IMR-90 (cell line): ENCODE measurements at regions not wholly inside any gene's neighbourhood (a gene's known extent, or its start where the extent isn't known, plus 50 kb on each side); places are given as distances from the start of the nearest gene placed in this dataset.

ENCODE experiments used
- ATAC-seq: fragments of 200-7000 bp; cut with Tn5 transposase; 2 replicates; pipeline ENCODE4 v1.9.1; 2020; ENCODE audit warnings: low read depth, mild to moderate bottlenecking, moderate library complexity
- BruUV-seq: library from RNA; stranded (reverse); fragments of 400-500 nt; replicated peaks from 2 replicates; lab custom pipeline; 2021; lab: Mats Ljungman, UMichigan
- CTCF ChIA-PET: fragments of 300-600 bp; formaldehyde crosslinking; extraction: SDS; loops from one replicate; lab custom pipeline; 2021; ENCODE audit warnings: antibody characterized with exemption; lab: Yijun Ruan, JAX
- POLR2A ChIA-PET: fragments of 300-600 bp; sonication (Branson Sonifier 250); formaldehyde crosslinking; loops from one replicate; lab custom pipeline; 2022; ENCODE audit warnings: antibody characterized with exemption; ENCODE audit not compliant: unreplicated experiment; lab: Charles Lee
- DNase-seq: peaks from one replicate; pipeline ENCODE4 v3.0.0; 2013
- H2AFZ ChIP-seq: replicated peaks from 2 replicates; pipeline ENCODE3; 2013; ENCODE audit warnings: low read length, mild to moderate bottlenecking; ENCODE audit not compliant: poor library complexity
- H2AK5ac ChIP-seq: 2 replicates; pipeline ENCODE4 v1.6.1; 2013; ENCODE audit warnings: low read depth, low read length, inconsistent platforms
- H2AK9ac ChIP-seq: replicated peaks from 2 replicates; pipeline ENCODE3; 2013; ENCODE audit warnings: mild to moderate bottlenecking, low read depth, low read length, moderate library complexity; ENCODE audit not compliant: poor library complexity
- H2BK120ac ChIP-seq: 2 replicates; pipeline ENCODE4 v1.6.1; 2013; ENCODE audit warnings: low read depth, low read length, inconsistent platforms
- H2BK15ac ChIP-seq: 3 replicates; pipeline ENCODE4 v1.6.1; 2013; ENCODE audit warnings: low read depth, low read length, inconsistent platforms
- H2BK20ac ChIP-seq: 2 replicates; pipeline ENCODE4 v1.6.1; 2013; ENCODE audit warnings: low read depth, mild to moderate bottlenecking, inconsistent platforms, low read length, moderate library complexity
- H2BK5ac ChIP-seq: 2 replicates; pipeline ENCODE4 v1.6.1; 2013; ENCODE audit warnings: mild to moderate bottlenecking, low read depth, low read length, inconsistent platforms; ENCODE audit not compliant: poor library complexity, severe bottlenecking
- H3K14ac ChIP-seq: replicated peaks from 2 replicates; pipeline ENCODE4 v1.6.1; 2013; ENCODE audit warnings: low read depth, low read length, inconsistent platforms
- H3K18ac ChIP-seq: 2 replicates; pipeline ENCODE4 v1.6.1; 2013; ENCODE audit warnings: low read depth, low read length, control low read depth
- H3K23ac ChIP-seq: 2 replicates; pipeline ENCODE4 v1.6.1; 2013; ENCODE audit warnings: low read depth, low read length, inconsistent platforms
- H3K27ac ChIP-seq: 2 replicates; pipeline ENCODE4 v1.5.1; 2013; ENCODE audit warnings: mild to moderate bottlenecking, control low read depth, low read length; ENCODE audit not compliant: insufficient read depth
- H3K27me3 ChIP-seq: 2 replicates; pipeline ENCODE4 v1.6.1; 2013; ENCODE audit warnings: low read length; ENCODE audit not compliant: control insufficient read depth, insufficient read depth
- H3K36me3 ChIP-seq: 2 replicates; pipeline ENCODE4 v1.6.1; 2013; ENCODE audit warnings: low read length, mixed read lengths; ENCODE audit not compliant: control insufficient read depth, insufficient read depth
- H3K4ac ChIP-seq: 2 replicates; pipeline ENCODE4 v1.6.1; 2013; ENCODE audit warnings: low read depth, low read length, inconsistent platforms
- H3K4me1 ChIP-seq: 2 replicates; pipeline ENCODE4 v1.6.1; 2013; ENCODE audit warnings: low read length, mixed read lengths; ENCODE audit not compliant: control insufficient read depth, insufficient read depth
- H3K4me2 ChIP-seq: 2 replicates; pipeline ENCODE4 v1.6.1; 2013; ENCODE audit warnings: low read depth, mild to moderate bottlenecking, control low read depth, low read length, moderate library complexity
- H3K4me3 ChIP-seq: 2 replicates; pipeline ENCODE4 v1.5.1; 2013; ENCODE audit warnings: low read depth, mild to moderate bottlenecking, control low read depth, low read length, moderate library complexity; ENCODE audit not compliant: insufficient read depth
- H3K56ac ChIP-seq: 2 replicates; pipeline ENCODE4 v1.6.1; 2013; ENCODE audit warnings: low read length, inconsistent platforms; ENCODE audit not compliant: insufficient read depth; ENCODE audit errors: extremely low read depth
- H3K79me1 ChIP-seq, 2 experiments: 2 replicates each; pipeline ENCODE4 v1.6.1; 2013; ENCODE audit warnings: low read length in 2 of 2, inconsistent platforms in 1 of 2, low read depth in 1 of 2
- H3K9ac ChIP-seq: 2 replicates; pipeline ENCODE4 v1.6.1; 2013; ENCODE audit warnings: low read depth, low read length, control low read depth
- H3K9me1 ChIP-seq: 2 replicates; pipeline ENCODE4 v1.6.1; 2013; ENCODE audit warnings: low read length, inconsistent platforms; ENCODE audit not compliant: insufficient read depth
- H3K9me3 ChIP-seq: 2 replicates; pipeline ENCODE4 v1.6.1; 2013; ENCODE audit warnings: low read length; ENCODE audit not compliant: control insufficient read depth, insufficient read depth
- H4K20me1 ChIP-seq: 2 replicates; pipeline ENCODE4 v1.6.1; 2013; ENCODE audit warnings: low read length, inconsistent platforms; ENCODE audit not compliant: insufficient read depth
- H4K5ac ChIP-seq: 2 replicates; pipeline ENCODE4 v1.6.1; 2013; ENCODE audit warnings: mild to moderate bottlenecking, low read depth, low read length, control low read depth
- H4K8ac ChIP-seq, 2 experiments: 2 replicates each; pipeline ENCODE4 v1.6.1; 2013; ENCODE audit warnings: low read depth in 2 of 2, low read length in 2 of 2, control low read depth in 1 of 2, inconsistent platforms in 1 of 2
- H4K91ac ChIP-seq: 2 replicates; pipeline ENCODE4 v1.6.1; 2013; ENCODE audit warnings: low read depth, low read length, inconsistent platforms; ENCODE audit not compliant: insufficient read depth
- BHLHE40 ChIP-seq: fragments of 150-350 bp; IDR thresholded peaks from 2 replicates; pipeline ENCODE4 v1.6.1; 2016; ENCODE audit warnings: mild to moderate bottlenecking, low read depth, low read length
- CEBPB ChIP-seq: IDR thresholded peaks from 2 replicates; pipeline ENCODE4 v1.6.1; 2012; ENCODE audit warnings: low read depth, low read length, improper control_type of control experiment
- CTCF ChIP-seq: conservative IDR thresholded peaks from 2 replicates; pipeline ENCODE4 v1.5.1; 2012; ENCODE audit warnings: mild to moderate bottlenecking, low read depth, low read length, improper control_type of control experiment
- ELK1 ChIP-seq: fragments of 150-350 bp; IDR thresholded peaks from 2 replicates; pipeline ENCODE4 v1.6.1; 2016; ENCODE audit warnings: low read depth, mild to moderate bottlenecking, low read length, moderate library complexity, borderline replicate concordance
- MAFK ChIP-seq: IDR thresholded peaks from 2 replicates; pipeline ENCODE4 v1.6.1; 2012; ENCODE audit warnings: low read depth, low read length, improper control_type of control experiment
- MXI1 ChIP-seq: IDR thresholded peaks from 2 replicates; pipeline ENCODE4 v1.6.1; 2012; ENCODE audit warnings: low read depth, mild to moderate bottlenecking, low read length, moderate library complexity, borderline replicate concordance
- POLR2A ChIP-seq: IDR thresholded peaks from 2 replicates; pipeline ENCODE4 v1.6.1; 2012; ENCODE audit warnings: mild to moderate bottlenecking, low read depth, low read length
- RAD21 ChIP-seq: IDR thresholded peaks from 2 replicates; pipeline ENCODE4 v1.6.1; 2012; ENCODE audit warnings: low read length, improper control_type of control experiment
- RFX5 ChIP-seq: IDR thresholded peaks from 2 replicates; pipeline ENCODE4 v1.8.0; 2012; ENCODE audit warnings: low read depth, mild to moderate bottlenecking, low read length, moderate library complexity
- SMC3 ChIP-seq: fragments of 150-350 bp; IDR thresholded peaks from 2 replicates; pipeline ENCODE4 v1.6.1; 2016; ENCODE audit warnings: low read depth, mild to moderate bottlenecking, antibody characterized with exemption, low read length, moderate library complexity
- USF2 ChIP-seq: fragments of 150-350 bp; IDR thresholded peaks from 2 replicates; pipeline ENCODE4 v1.6.1; 2017; ENCODE audit warnings: mild to moderate bottlenecking, antibody characterized with exemption, low read length, low read depth
- WGBS, 2 experiments: methylation state at CpG; one replicate each; pipeline versions ENCODE4 v1.1.5 to v1.1.7; 2013; ENCODE audit warnings: missing lambda C conversion rate in 2 of 2; ENCODE audit not compliant: insufficient read length in 1 of 2; ENCODE audit errors: extremely low coverage in 2 of 2; 5-methylcytosine and 5-hydroxymethylcytosine counted together
- dilution Hi-C: fragments of 300-500 bp; cut with HindIII; formaldehyde crosslinking; loops from one replicate; pipeline ENCODE4 v1.14.3; 2018; ENCODE audit warnings: low sequenced_read_pairs; ENCODE audit not compliant: unreplicated experiment
- in situ Hi-C: fragments of 300-500 bp; cut with MboI; formaldehyde crosslinking; loops from 3 replicates; pipeline ENCODE4 v1.14.3; 2019; ENCODE audit warnings: low sequenced_read_pairs, inconsistent platforms, mixed read lengths
- intact Hi-C: fragments of 100-400 bp; cut with micrococcal nuclease; formaldehyde crosslinking; loops from 2 replicates; pipeline ENCODE4 v1.10.0; 2022

DNA sequence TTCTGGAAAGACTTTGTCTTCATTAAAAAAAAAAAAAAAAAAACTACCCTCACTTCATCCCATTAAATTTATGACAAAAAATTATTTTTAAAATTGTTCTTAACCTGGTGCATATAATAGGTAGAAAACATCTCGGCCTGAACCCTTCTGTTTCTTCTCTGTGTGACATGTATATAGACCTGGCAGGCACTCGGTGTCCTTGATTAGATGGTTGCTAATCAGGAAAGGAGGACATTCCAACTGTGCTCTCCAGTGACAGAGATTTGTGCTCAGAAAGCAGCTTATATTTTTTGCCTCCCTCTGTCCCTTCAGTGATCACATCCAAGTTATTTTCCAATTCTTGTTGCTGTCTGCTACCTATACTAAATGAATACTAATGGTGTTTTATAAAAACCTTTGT, 355.6 kb downstream of the CBLL2 start:
- H3K14ac ChIP-seq, result no peak overlapping the region
- H3K9me3 ChIP-seq, result no peaks in the 10 kb centered on the region
- no CpG with 5 or more reads among the region's 2 CpGs for WGBS, 2 experiments
- no TSS peak for BruUV-seq
- H3K27me3 ChIP-seq, result no peaks in the 10 kb centered on the region
- H3K4ac ChIP-seq, result no peak overlapping the region
- H2BK20ac ChIP-seq, result no peak overlapping the region
- dilution Hi-C loops (no loop called here), in situ Hi-C loops (no loop called here), intact Hi-C loops (no loop called here)
- no peak overlapping the region for H3K23ac ChIP-seq
- TF ChIP-seq CEBPB, result no peak
- TF ChIP-seq ELK1, result no peak
- no peak for TF ChIP-seq MAFK
- TF ChIP-seq RFX5, result no peak
- TF ChIP-seq BHLHE40, result no peak
- TF ChIP-seq USF2, result no peak
- no peak for TF ChIP-seq RAD21
- no peak for TF ChIP-seq CTCF
- TF ChIP-seq MXI1, result no peak
- TF ChIP-seq SMC3, result no peak
- no peak for TF ChIP-seq POLR2A
- no peak overlapping the region for H4K5ac ChIP-seq
- no peak overlapping the region for H2AK5ac ChIP-seq
- H3K9me1 ChIP-seq, result no peaks in the 10 kb centered on the region; the same call in 1 of the 2 replicates
- DNase-seq (no peak), ATAC-seq (no peak)
- H2AFZ ChIP-seq, result no peak overlapping the region
- H3K4me2 ChIP-seq, result no peak overlapping the region
- H3K9ac ChIP-seq, result no peak overlapping the region
- no peaks in the 10 kb centered on the region; the same call in 1 of the 2 replicates for H3K4me1 ChIP-seq
- no peak overlapping the region for H2BK120ac ChIP-seq
- no peak overlapping the region for H4K91ac ChIP-seq
- H3K56ac ChIP-seq, result no peak overlapping the region
- H3K27ac ChIP-seq, result no peak overlapping the region
- H2AK9ac ChIP-seq, result no peak overlapping the region
- ChIA-PET POLR2A (no interaction called here), CTCF (no interaction called here)
- H3K18ac ChIP-seq, result no peak overlapping the region
- no peak overlapping the region for H2BK15ac ChIP-seq
- no peaks in the 10 kb centered on the region for H4K20me1 ChIP-seq
- H2BK5ac ChIP-seq, result no peak overlapping the region
- no peak overlapping the region for H3K4me3 ChIP-seq
- no peak overlapping the region for H4K8ac ChIP-seq
- H3K79me1 ChIP-seq, result no peaks in the 10 kb centered on the region
- H3K36me3 ChIP-seq, result no peaks in the 10 kb centered on the region
